T-helper 1 cell treated with Interleukin-12 subunit alpha and Interleukin-12 subunit beta and Interleukin-4 antibody, amounts not matched to agents 30 ng/mL and 1 ng/mL, for 36 hours (primary cell): ENCODE measurements at regions not wholly inside any gene's neighbourhood (a gene's known extent, or its start where the extent isn't known, plus 50 kb on each side); places are given as distances from the start of the nearest gene placed in this dataset.
"Not testable (repeated sequence)": the region's sequence is repeated elsewhere in the genome, so short reads cannot be mapped to it uniquely, and the experiment has no call there.

Source experiments
- intact Hi-C: fragments of 100-400 bp; cut with micrococcal nuclease; formaldehyde crosslinking; loops from one replicate; pipeline ENCODE4 v1.15.1; 2024

- intact Hi-C loops: no loop called here
Measured at GRCh38 chr4:20124317-20125026, 127.2 kb upstream of the SLIT2 start.

GRCh38 chr4:20122198-20122988 is 129.3 kb upstream of the SLIT2 start:
- intact Hi-C loops: no loop called here

- intact Hi-C loops: no loop called here
Measured at GRCh38 chr4:20119141-20119540, 132.6 kb upstream of the SLIT2 start.

DNA sequence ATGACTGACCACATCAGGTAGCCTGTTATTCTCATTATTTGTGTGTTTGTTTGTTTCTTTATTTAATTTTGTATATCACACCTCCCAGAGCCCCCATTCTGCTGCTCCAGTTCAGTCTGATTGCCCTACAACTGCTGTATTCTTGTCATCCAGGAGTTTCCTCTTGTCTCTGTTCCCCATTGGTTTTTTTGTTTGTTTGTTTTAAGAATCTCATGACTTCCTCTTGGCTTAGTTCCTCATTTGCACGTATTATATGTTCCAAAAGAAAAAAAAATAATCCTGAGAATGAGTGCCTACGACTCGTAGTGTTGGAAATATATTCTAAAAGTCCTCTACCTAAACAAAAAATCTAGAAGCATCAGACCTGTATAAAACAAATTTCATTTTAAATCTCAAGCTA is 142.3 kb upstream of the SLIT2 start:
- intact Hi-C loops: no loop called here

DNA sequence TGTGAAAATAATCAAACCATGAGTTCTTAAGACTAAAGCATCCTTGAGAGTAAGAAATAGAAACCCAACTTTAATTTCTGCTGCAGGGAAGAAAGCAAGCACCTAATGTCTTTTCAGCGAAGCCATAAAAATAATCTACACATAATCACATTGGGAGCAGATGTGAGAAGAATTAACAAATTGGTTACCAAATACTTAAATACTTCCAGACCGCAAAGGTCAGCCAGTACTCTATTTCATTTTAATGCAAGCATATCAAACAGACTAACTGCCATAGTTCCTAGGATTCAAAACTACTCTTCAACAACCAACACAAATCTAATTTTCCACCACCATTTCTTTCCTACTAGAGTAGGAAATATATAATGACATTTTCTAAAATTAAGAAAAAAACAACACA is 144.8 kb upstream of the SLIT2 start:
- intact Hi-C loops: no loop called here

DNA sequence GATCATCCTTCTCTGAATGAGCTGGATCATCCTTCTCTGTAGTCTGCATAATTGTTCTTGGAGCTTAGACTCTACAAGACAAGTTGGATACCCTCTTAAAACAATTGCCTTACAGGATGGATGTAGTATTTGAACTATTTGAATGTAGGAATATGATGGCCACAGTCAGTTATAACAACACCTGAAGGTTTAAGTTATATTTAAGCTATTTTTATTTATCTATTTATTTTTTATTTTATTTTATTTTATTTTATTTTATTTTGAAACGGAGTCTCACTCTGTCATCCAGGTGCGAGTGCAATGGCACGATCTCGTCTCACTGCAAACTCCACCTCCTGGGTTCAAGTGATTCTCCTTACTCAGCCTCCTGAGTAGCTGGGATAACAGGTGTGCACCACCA is 149.9 kb upstream of the SLIT2 start:
- intact Hi-C loops: no loop called here

DNA sequence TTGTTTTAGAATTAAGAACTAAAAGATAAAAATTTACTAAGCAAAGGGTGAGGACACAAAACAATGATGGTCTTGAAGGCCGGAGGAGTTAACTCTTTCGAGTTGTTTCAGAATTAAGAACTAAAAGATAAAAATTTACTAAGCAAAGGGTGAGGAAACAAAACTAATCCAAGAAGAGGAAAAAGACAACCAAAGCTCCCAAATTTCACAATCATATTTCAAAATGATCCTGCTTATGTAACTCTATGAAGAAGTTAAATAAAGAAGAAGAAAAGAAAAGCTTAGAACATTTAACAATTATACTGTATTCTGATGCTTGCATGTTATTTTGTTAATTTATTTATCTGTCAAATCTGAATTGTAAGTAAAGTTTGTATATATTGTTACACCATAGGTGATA is 154.8 kb upstream of the SLIT2 start:
- intact Hi-C loops: no loop called here

DNA sequence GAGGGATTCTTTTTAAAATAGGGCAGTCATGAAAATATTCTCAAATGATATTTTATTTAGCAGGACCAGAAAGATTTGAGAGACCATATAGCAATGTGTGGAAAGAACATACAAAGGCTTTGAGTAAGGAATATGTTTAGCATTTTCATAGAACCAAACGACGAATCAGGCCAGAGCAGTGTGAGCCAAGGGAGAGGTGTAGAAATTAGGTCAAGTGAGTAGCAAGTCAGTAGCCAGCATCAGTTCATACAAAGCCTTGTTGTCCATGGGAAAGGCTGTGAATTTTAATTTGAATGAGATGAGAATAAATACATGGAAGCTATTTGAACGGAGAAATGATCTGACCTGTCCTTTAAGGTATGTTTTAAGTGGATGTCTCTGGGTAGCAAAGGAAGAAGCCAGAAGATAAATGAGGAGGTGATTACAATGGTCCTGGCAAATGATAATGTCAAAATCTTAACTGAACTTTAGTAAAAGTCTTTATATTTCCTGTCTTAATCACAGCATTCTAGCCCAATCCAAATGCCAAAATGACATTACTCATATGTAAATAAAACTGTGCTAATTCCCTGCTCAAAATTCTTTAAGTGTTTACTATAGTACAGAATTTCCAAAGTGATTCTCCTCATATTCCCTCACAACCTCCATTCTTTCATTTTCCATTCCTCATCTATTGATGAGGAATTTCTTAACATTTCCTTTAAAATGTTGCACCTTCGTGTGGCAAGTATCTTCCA is 155.7 kb upstream of the SLIT2 start:
- intact Hi-C loops: no loop called here

DNA sequence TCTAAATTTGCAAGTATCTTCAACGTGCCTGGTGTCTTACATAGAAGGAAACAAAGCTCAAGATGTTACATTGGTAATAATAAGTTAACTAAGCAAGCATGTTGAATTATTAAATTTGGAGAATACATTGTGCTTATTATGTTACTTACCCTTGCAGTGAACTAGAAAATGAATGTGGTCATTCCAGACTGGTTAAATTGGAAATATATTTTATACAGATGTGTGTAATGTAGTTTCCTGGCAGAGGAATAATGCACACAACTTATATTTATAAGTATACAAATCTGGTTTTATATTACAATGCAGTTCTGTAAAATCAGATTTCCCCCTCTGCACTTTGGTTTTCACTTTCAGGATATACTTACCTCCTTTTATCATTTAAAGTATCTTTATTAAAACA is 159.9 kb upstream of the SLIT2 start:
- intact Hi-C loops: no loop called here

GRCh38 chr4:20087522-20087911 is 164.2 kb upstream of the SLIT2 start:
- intact Hi-C loops: no loop called here

DNA sequence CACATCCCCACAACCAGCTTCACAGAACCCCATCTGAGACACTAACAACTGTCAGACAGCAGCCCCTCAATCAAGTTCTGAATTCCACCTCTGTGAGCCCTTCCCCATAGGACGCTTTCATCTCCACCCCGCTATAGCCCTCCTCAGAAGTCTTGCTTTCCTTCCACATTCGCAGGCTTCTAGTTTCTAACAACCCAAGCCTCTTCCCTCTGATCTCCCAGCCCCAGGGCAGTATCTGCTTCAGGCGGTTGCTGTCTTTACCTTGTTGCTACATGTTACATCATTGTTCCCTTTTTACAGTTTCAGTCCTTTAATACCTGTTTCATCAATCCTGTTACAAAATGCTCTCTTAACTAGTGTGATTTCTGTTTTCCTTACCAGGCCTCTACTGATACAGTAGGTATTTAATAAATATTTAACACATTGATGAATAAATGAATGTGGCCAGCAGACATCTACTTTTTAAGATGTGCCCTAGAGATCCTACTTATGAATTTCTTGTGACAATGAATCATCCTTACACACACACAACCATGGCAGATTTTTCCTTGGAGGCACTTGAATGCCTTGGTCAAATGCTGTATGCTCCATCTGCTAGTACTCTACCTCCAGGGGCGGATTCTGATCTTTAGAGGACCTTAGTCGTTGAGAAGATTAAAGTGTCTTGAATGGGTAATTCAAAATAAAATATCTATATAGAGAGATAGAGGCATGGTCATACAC is 164.7 kb upstream of the SLIT2 start:
- intact Hi-C loops: no loop called here

GRCh38 chr4:20086067-20086798 is 165.5 kb upstream of the SLIT2 start:
- intact Hi-C loops: no loop called here

DNA sequence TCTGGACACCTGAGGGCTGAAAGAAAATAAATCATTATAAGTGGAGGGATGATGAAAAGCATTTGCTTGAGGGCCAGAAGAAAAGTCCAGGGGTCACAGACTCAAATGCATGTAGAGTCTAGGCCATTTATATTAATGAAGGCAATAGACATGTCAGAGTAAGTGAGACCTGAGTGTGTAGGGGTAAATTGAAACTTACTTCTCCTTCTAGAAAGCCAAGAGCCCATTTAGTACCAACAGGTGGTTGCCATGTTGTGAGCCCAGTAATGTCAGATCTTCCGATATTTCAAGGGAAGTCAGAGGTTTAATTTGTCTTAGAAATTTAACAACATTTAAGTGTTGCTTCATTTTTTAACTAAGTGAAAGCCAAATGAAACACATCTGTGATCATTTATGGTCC is 166.1 kb upstream of the SLIT2 start:
- intact Hi-C loops: no loop called here

- intact Hi-C loops: no loop called here
Measured at GRCh38 chr4:20085156-20085555, 166.5 kb upstream of the SLIT2 start.

GRCh38 chr4:20084488-20084887 is 167.2 kb upstream of the SLIT2 start:
- intact Hi-C loops: no loop called here

- intact Hi-C loops: no loop called here
Measured at GRCh38 chr4:20078644-20079043, 173.1 kb upstream of the SLIT2 start.

DNA sequence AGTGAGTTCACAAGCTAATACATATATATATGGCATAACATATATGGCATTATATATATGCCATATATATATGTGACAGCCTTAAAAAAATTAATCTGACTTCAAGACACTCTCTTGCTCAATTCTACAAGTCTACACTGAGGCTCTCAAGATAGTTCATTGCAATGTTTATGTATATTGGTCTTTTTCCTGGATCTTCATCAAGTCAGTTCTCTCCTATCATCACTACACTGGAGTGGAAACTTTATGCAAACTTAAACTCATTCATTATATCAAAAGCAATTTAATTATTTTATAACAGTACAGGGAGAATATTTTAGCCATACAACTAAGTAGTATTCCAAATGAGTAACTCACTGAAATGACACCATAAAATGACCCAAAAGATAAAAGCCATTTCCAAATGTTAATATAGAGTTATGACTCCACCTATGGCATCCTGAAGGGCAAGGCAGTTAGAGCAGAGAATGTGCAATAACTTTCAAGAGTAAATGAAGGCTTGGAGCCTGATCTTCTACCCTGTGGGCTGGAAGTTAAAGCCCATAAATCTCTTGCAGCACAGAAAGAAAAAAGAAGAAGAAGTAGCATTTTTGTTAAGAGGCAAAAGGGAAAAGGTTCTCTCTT is 176.3 kb upstream of the SLIT2 start:
- intact Hi-C loops: no loop called here

DNA sequence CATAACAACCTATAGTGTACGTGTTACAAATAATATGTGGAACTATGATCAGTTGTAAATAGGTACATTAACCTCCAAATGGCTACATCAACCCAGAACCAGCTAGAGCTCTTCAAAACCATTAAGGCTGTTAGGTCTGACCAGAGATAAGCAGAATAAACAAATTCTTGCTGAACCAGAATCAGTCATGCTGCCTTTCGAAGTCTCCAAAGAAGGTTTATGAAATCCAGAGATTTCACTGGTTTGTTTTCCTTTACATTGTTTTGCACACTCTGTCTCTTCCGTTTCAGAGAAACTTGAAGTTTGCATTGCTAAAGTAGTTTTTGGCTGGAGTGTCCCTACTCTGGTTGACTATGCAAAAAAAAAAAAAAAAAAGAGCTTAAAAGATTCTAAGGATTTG is 177.3 kb upstream of the SLIT2 start:
- intact Hi-C loops: no loop called here

- intact Hi-C loops: no loop called here
Measured at GRCh38 chr4:20065952-20066351, 185.8 kb upstream of the SLIT2 start.

DNA sequence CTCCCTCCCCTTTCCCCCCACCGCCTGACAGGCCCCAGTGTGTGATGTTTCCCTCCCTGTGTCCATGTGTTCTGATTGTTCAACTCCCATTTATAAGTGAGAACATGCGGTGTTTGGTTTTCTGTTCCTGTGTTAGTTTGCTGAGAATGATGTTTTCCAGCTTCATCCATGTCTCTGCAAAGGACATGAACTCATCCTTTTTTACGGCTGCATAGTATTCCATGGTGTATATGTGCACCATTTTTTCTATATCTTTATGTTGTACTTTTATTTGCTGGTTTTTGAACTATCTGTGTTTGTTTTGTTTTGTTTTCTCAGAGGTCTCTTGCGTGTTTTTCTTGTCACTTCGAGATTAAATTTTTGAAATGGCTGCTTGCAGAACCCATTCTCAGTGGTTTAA is 188.8 kb upstream of the SLIT2 start:
- intact Hi-C loops: not testable (repeated sequence)

- intact Hi-C loops: no loop called here
Measured at GRCh38 chr4:20062054-20062453, 189.7 kb upstream of the SLIT2 start.
